GM18870 (cell line): ENCODE measurements at regions not wholly inside any gene's neighbourhood (a gene's known extent, or its start where the extent isn't known, plus 50 kb on each side); places are given as distances from the start of the nearest gene placed in this dataset.

Experiments
- ATAC-seq: cut with Tn5 transposase; IDR thresholded peaks from one replicate; pipeline ENCODE4 v1.9.1; 2021; ENCODE audit warnings: moderate library complexity; ENCODE audit not compliant: unreplicated experiment

DNA sequence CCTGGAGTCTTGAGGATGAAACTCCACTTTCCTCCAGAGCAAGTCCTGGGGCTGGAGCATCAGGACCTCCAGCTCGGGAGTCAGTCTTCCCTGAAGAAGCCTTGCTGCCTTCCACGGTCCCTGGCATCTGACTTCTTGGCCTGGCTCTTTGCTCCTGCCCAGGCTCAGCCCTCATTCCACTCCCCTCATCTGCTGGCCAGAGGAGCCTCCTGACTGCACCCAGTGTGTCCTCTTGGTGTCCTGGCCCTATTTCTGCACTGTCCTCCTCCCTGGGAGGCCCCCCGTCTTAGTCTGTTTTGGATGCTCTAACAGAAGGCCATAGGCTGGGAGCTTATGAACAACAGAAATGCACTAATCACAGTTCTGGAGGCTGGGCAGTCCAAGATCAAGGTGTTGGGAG, 231.5 kb downstream of the LOXHD1 start:
- no peak for ATAC-seq

DNA sequence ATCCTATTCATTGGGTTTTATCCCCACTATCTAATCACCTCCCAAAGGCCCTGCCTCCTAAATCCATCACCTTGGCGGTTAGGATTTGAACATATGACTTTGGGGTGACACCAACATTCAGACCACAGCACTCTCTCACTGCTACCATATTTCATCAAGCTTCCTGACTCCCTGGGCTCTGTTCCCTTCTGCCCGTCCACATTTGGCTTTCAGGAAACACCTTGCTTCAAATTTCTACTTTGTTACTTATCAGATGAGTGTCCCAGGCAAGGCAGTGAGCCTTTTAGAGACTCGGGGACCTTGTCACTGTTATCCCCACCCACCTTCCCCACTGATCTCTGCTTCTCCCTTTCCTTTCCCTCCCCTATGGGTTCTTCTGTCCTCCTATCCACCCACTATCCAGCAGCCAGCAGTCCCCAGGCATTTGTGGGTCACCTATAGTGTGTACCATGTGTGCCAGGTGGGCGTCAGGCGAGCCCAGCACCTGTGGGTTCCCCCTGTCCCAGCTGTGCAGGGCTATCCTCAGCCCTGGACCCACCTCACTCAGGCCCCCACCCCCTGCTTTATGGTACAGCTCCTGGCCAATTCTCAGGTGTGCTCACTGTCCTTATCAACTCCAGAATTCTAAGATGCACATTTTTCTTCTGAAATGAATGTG, 230.9 kb downstream of the LOXHD1 start:
- ATAC-seq = no peak

GRCh38 chr18:46426679-46427047, 230.4 kb downstream of the LOXHD1 start:
- ATAC-seq = no peak
